MM.1S (cell line): ENCODE measurements at regions not wholly inside any gene's neighbourhood (a gene's known extent, or its start where the extent isn't known, plus 50 kb on each side); places are given as distances from the start of the nearest gene placed in this dataset.

ENCODE experiments used
- DNase-seq: peaks from one replicate; pipeline ENCODE4 v3.0.0-alpha.2; 2015
- H2AFZ ChIP-seq: fragments of 300-600 bp; sonication (generic); 2 replicates; pipeline ENCODE4 v1.6.0; 2016; ENCODE audit warnings: antibody characterized with exemption, low read length
- H3F3A ChIP-seq: fragments of 300-600 bp; sonication (generic); 2 replicates; pipeline ENCODE4 v1.6.1; 2016; ENCODE audit warnings: mild to moderate bottlenecking, antibody characterized with exemption, low read length, moderate library complexity, mixed read lengths; ENCODE audit not compliant: insufficient read depth
- H3K27ac ChIP-seq: fragments of 300-600 bp; sonication (generic); 2 replicates; pipeline ENCODE4 v1.5.1; 2016; ENCODE audit warnings: mild to moderate bottlenecking, low read length
- H3K27me3 ChIP-seq: fragments of 300-600 bp; sonication (generic); replicated peaks from 2 replicates; pipeline ENCODE4 v1.6.0; 2016; ENCODE audit warnings: low read length; ENCODE audit not compliant: insufficient read depth
- H3K36me3 ChIP-seq: fragments of 300-600 bp; sonication (generic); replicated peaks from 2 replicates; pipeline ENCODE4 v1.6.1; 2016; ENCODE audit warnings: mild to moderate bottlenecking, low read length, mixed read lengths; ENCODE audit not compliant: insufficient read depth
- H3K4me1 ChIP-seq: fragments of 300-600 bp; sonication (generic); 2 replicates; pipeline ENCODE4 v1.6.1; 2016; ENCODE audit warnings: low read length, mixed read lengths
- H3K4me2 ChIP-seq: fragments of 300-600 bp; sonication (generic); 2 replicates; pipeline ENCODE4 v1.6.0; 2016; ENCODE audit warnings: low read depth, low read length
- H3K4me3 ChIP-seq: fragments of 300-600 bp; sonication (generic); 2 replicates; pipeline ENCODE4 v1.5.1; 2016; ENCODE audit warnings: low read length, mixed read lengths
- H3K79me2 ChIP-seq: fragments of 300-600 bp; sonication (generic); 2 replicates; pipeline ENCODE4 v1.6.1; 2016; ENCODE audit warnings: mixed run types, low read length, mixed read lengths
- H3K9ac ChIP-seq: fragments of 300-600 bp; sonication (generic); 2 replicates; pipeline ENCODE4 v1.6.1; 2016; ENCODE audit warnings: low read length, mixed read lengths
- H3K9me2 ChIP-seq: fragments of 300-600 bp; sonication (generic); replicated peaks from 2 replicates; pipeline ENCODE4 v1.6.1; 2016; ENCODE audit warnings: mild to moderate bottlenecking, low read length, mixed read lengths; ENCODE audit not compliant: insufficient read depth
- H3K9me3 ChIP-seq: fragments of 300-600 bp; sonication (generic); replicated peaks from 2 replicates; pipeline ENCODE4 v1.6.1; 2016; ENCODE audit warnings: mild to moderate bottlenecking, low read length, mixed read lengths; ENCODE audit not compliant: insufficient read depth
- H4K20me1 ChIP-seq: fragments of 300-600 bp; sonication (generic); 2 replicates; pipeline ENCODE4 v1.6.1; 2016; ENCODE audit warnings: mild to moderate bottlenecking, low read length, moderate library complexity, mixed read lengths; ENCODE audit not compliant: insufficient read depth
- CTCF ChIP-seq: fragments of 300-600 bp; sonication (generic); IDR thresholded peaks from 2 replicates; pipeline ENCODE4 v1.5.1; 2016; ENCODE audit warnings: antibody characterized with exemption, low read length, mixed read lengths
- EZH2 ChIP-seq: fragments of 300-600 bp; sonication (generic); optimal IDR thresholded peaks from 2 replicates; pipeline ENCODE3; 2017; ENCODE audit warnings: low read depth, mild to moderate bottlenecking, antibody characterized with exemption, low read length, mixed read lengths
- EZH2phosphoT487 ChIP-seq: fragments of 300-600 bp; sonication (generic); IDR thresholded peaks from 2 replicates; pipeline ENCODE4 v1.6.1; 2018; ENCODE audit warnings: antibody characterized with exemption, low read length

GRCh38 chr6:133710826-133711225 lies 178.1 kb upstream of the TCF21 start:
- TF ChIP-seq EZH2 (no peak), CTCF (no peak), EZH2phosphoT487 (no peak)
- Histone ChIP-seq H3F3A (no peaks in the 10 kb centered on the region), H3K9me2 (no peaks in the 10 kb centered on the region), H3K79me2 (no peaks in the 10 kb centered on the region), H3K4me3 (no peak overlapping the region), H4K20me1 (no peaks in the 10 kb centered on the region), H3K4me2 (no peak overlapping the region), H3K27me3 (no peaks in the 10 kb centered on the region), H3K36me3 (no peaks in the 10 kb centered on the region), H3K27ac (no peak overlapping the region), H3K9me3 (no peaks in the 10 kb centered on the region), H3K4me1 (peaks cover 26% of the 10 kb centered on the region), H2AFZ (no peak overlapping the region), H3K9ac (no peak overlapping the region)
- DNase-seq: no peak

GRCh38 chr6:133715270-133715669 lies 173.6 kb upstream of the TCF21 start:
- Histone ChIP-seq H3K27me3 (no peaks in the 10 kb centered on the region), H2AFZ (no peak overlapping the region), H3K4me1 (peaks cover 12% of the 10 kb centered on the region), H3K9me2 (no peaks in the 10 kb centered on the region), H3K36me3 (no peaks in the 10 kb centered on the region), H3F3A (no peaks in the 10 kb centered on the region), H3K9ac (no peak overlapping the region), H3K27ac (no peak overlapping the region), H3K9me3 (no peaks in the 10 kb centered on the region), H3K4me3 (no peak overlapping the region), H3K79me2 (no peaks in the 10 kb centered on the region), H4K20me1 (no peaks in the 10 kb centered on the region), H3K4me2 (peak overlapping the region; percentile 27; the same call in 1 of the 2 replicates)
- TF ChIP-seq EZH2 (no peak), EZH2phosphoT487 (no peak), CTCF (no peak)
- peak; percentile 54 for DNase-seq

- no peaks in the 10 kb centered on the region for H3K9me2 ChIP-seq
- no peak overlapping the region for H2AFZ ChIP-seq
- H4K20me1 ChIP-seq: no peaks in the 10 kb centered on the region
- no peak overlapping the region for H3K4me2 ChIP-seq
- H3K9ac ChIP-seq: no peak overlapping the region
- H3K9me3 ChIP-seq: no peaks in the 10 kb centered on the region
- no peak for TF ChIP-seq EZH2
- TF ChIP-seq EZH2phosphoT487: no peak
- TF ChIP-seq CTCF: no peak
- H3F3A ChIP-seq: no peaks in the 10 kb centered on the region
- H3K4me3 ChIP-seq: no peak overlapping the region
- H3K27ac ChIP-seq: no peak overlapping the region
- H3K27me3 ChIP-seq: no peaks in the 10 kb centered on the region
- no peaks in the 10 kb centered on the region for H3K36me3 ChIP-seq
- no peaks in the 10 kb centered on the region for H3K4me1 ChIP-seq
- no peaks in the 10 kb centered on the region for H3K79me2 ChIP-seq
- DNase-seq: no peak
Measured at GRCh38 chr6:133724726-133725125, 164.2 kb upstream of the TCF21 start.
